Smooth muscle cell (in vitro differentiated cells): ENCODE measurements at regions not wholly inside any gene's neighbourhood (a gene's known extent, or its start where the extent isn't known, plus 50 kb on each side); places are given as distances from the start of the nearest gene placed in this dataset.
A peak's percentile ranks its signal among the peaks of the same experiment; 100 is the strongest.
"Not testable (repeated sequence)": the region's sequence is repeated elsewhere in the genome, so short reads cannot be mapped to it uniquely, and the experiment has no call there.

ENCODE experiments used
- DNase-seq: peaks from one replicate; lab custom pipeline; 2025; ENCODE audit not compliant: unreplicated experiment; lab: John Stamatoyannopoulos, UW
- H2AFZ ChIP-seq: fragments of 200-600 bp; sonication (generic); 2 replicates; pipeline ENCODE4 v1.6.0; 2016; ENCODE audit warnings: antibody characterized with exemption, low read depth, mild to moderate bottlenecking
- H3F3A ChIP-seq: fragments of 200-600 bp; sonication (generic); 2 replicates; pipeline ENCODE4 v1.6.0; 2017; ENCODE audit warnings: antibody characterized with exemption, low read depth
- H3K27ac ChIP-seq: fragments of 200-600 bp; sonication (generic); 2 replicates; pipeline ENCODE4 v1.5.1; 2016; ENCODE audit warnings: low read depth, mild to moderate bottlenecking
- H3K27me3 ChIP-seq: fragments of 200-600 bp; sonication (generic); 2 replicates; pipeline ENCODE4 v1.6.1; 2016; ENCODE audit warnings: low read depth, mild to moderate bottlenecking
- H3K36me3 ChIP-seq: fragments of 200-600 bp; sonication (generic); 2 replicates; pipeline ENCODE4 v1.5.1; 2016; ENCODE audit warnings: low read depth
- H3K4me1 ChIP-seq: fragments of 200-600 bp; sonication (generic); 2 replicates; pipeline ENCODE4 v1.5.1; 2016; ENCODE audit warnings: low read depth
- H3K4me2 ChIP-seq: fragments of 200-600 bp; sonication (generic); 2 replicates; pipeline ENCODE4 v1.6.0; 2016; ENCODE audit warnings: mild to moderate bottlenecking
- H3K4me3 ChIP-seq: fragments of 200-600 bp; sonication (generic); 2 replicates; pipeline ENCODE4 v1.5.1; 2016; ENCODE audit warnings: mild to moderate bottlenecking
- H3K79me2 ChIP-seq: fragments of 200-600 bp; sonication (generic); 2 replicates; pipeline ENCODE4 v1.6.0; 2016; ENCODE audit warnings: low read depth, mild to moderate bottlenecking
- H3K9ac ChIP-seq: fragments of 200-600 bp; sonication (generic); 2 replicates; pipeline ENCODE4 v1.6.0; 2016; ENCODE audit warnings: low read depth
- H3K9me3 ChIP-seq: fragments of 200-600 bp; sonication (generic); replicated peaks from 2 replicates; pipeline ENCODE4 v1.5.1; 2016; ENCODE audit warnings: low read depth
- H4K20me1 ChIP-seq: fragments of 200-600 bp; sonication (generic); 2 replicates; pipeline ENCODE4 v1.6.0; 2016; ENCODE audit warnings: low read depth
- WGBS: methylation state at CpG from one replicate; pipeline ENCODE4 v1.1.7; 2016; ENCODE audit warnings: low lambda C conversion rate; 5-methylcytosine and 5-hydroxymethylcytosine counted together

- H3K36me3 ChIP-seq, H3K4me3 ChIP-seq, H2AFZ ChIP-seq, H3K9me3 ChIP-seq, H3K27ac ChIP-seq, H3K9ac ChIP-seq, H3K4me2 ChIP-seq, H3K79me2 ChIP-seq, H3K4me1 ChIP-seq, H3K27me3 ChIP-seq, DNase-seq, H4K20me1 ChIP-seq, H3F3A ChIP-seq: not testable (repeated sequence)
- WGBS, result 85% methylated on average over 4 of the region's 4 CpGs
These were observed 377.3 kb upstream of the ZNF337 start for GRCh38 chr20:26073972-26074371.

GRCh38 chr20:26059324-26059723, 362.7 kb upstream of the ZNF337 start:
- H3K79me2 ChIP-seq, H3K27me3 ChIP-seq, H4K20me1 ChIP-seq, H3K4me1 ChIP-seq, H3K27ac ChIP-seq, H3K9me3 ChIP-seq, H3K4me3 ChIP-seq, H3K4me2 ChIP-seq, H3F3A ChIP-seq, H2AFZ ChIP-seq, DNase-seq, H3K36me3 ChIP-seq, H3K9ac ChIP-seq: not testable (repeated sequence)
- no CpG with 5 or more reads among the region's 28 CpGs for WGBS

GRCh38 chr20:26058446-26058845, 361.8 kb upstream of the ZNF337 start:
- not testable (repeated sequence) for H3K27ac ChIP-seq, H3K9ac ChIP-seq, H3K36me3 ChIP-seq, H4K20me1 ChIP-seq, DNase-seq, H3K4me1 ChIP-seq, H3K9me3 ChIP-seq, H3K4me2 ChIP-seq, H3F3A ChIP-seq, H2AFZ ChIP-seq, H3K79me2 ChIP-seq, H3K4me3 ChIP-seq, H3K27me3 ChIP-seq
- WGBS, result no CpG with 5 or more reads among the region's 10 CpGs

- not testable (repeated sequence) for H4K20me1 ChIP-seq, H3K9ac ChIP-seq, DNase-seq, H3F3A ChIP-seq, H2AFZ ChIP-seq, H3K27ac ChIP-seq, H3K9me3 ChIP-seq, H3K4me1 ChIP-seq, H3K36me3 ChIP-seq, H3K4me3 ChIP-seq, H3K27me3 ChIP-seq, H3K4me2 ChIP-seq, H3K79me2 ChIP-seq
- no CpG with 5 or more reads among the region's 41 CpGs for WGBS
These were observed 360.6 kb upstream of the ZNF337 start for GRCh38 chr20:26057135-26057752.

GRCh38 chr20:26025792-26026191, 329.1 kb upstream of the ZNF337 start:
- H2AFZ ChIP-seq, H3K4me3 ChIP-seq, H3F3A ChIP-seq, H3K79me2 ChIP-seq, DNase-seq, H3K36me3 ChIP-seq, H3K9me3 ChIP-seq, H3K4me1 ChIP-seq, H3K27me3 ChIP-seq, H3K9ac ChIP-seq, H4K20me1 ChIP-seq, H3K4me2 ChIP-seq, H3K27ac ChIP-seq: not testable (repeated sequence)
- WGBS, result 100% methylated on average over 2 of the region's 4 CpGs

GRCh38 chr20:26010942-26011276, 314.3 kb upstream of the ZNF337 start:
- not testable (repeated sequence) for H3K27me3 ChIP-seq, DNase-seq, H2AFZ ChIP-seq, H3K79me2 ChIP-seq, H3K9ac ChIP-seq, H4K20me1 ChIP-seq, H3K27ac ChIP-seq, H3K4me3 ChIP-seq, H3K4me1 ChIP-seq, H3F3A ChIP-seq, H3K9me3 ChIP-seq, H3K4me2 ChIP-seq, H3K36me3 ChIP-seq
- WGBS, result no CpG with 5 or more reads among the region's 6 CpGs

GRCh38 chr20:26010224-26010941, 313.7 kb upstream of the ZNF337 start:
- Histone ChIP-seq H3K27ac (peak overlapping the region; percentile 98), H2AFZ (peak overlapping the region; percentile 89), H3K9ac (peak overlapping the region; percentile 92), H3K4me2 (peak overlapping the region; percentile 88), H3K4me3 (peak overlapping the region; percentile 88)
- H3F3A ChIP-seq, H3K9me3 ChIP-seq, H3K79me2 ChIP-seq, H3K27me3 ChIP-seq, H3K4me1 ChIP-seq, H3K36me3 ChIP-seq, DNase-seq, H4K20me1 ChIP-seq: not testable (repeated sequence)
- WGBS, result under 1% methylated on average over 9 of the region's 13 CpGs

- H3F3A ChIP-seq, H3K79me2 ChIP-seq, H3K27me3 ChIP-seq, H3K36me3 ChIP-seq, H4K20me1 ChIP-seq, H3K9me3 ChIP-seq, H3K4me1 ChIP-seq: not testable (repeated sequence)
- Histone ChIP-seq H3K9ac (peak overlapping the region; percentile 92), H3K4me2 (peak overlapping the region; percentile 88), H3K4me3 (peak overlapping the region; percentile 88), H2AFZ (peak overlapping the region; percentile 89), H3K27ac (peak overlapping the region; percentile 98)
- peak; percentile 24 for DNase-seq
- WGBS, result 9% methylated on average over 39 of the region's 39 CpGs
These were observed 313.0 kb upstream of the ZNF337 start for GRCh38 chr20:26009402-26010223.
